Transverse colon (tissue), 4 donors: ENCODE measurements at regions not wholly inside any gene's neighbourhood (a gene's known extent, or its start where the extent isn't known, plus 50 kb on each side); places are given as distances from the start of the nearest gene placed in this dataset.
A peak's percentile ranks its signal among the peaks of the same experiment; 100 is the strongest.
"Not testable (repeated sequence)": the region's sequence is repeated elsewhere in the genome, so short reads cannot be mapped to it uniquely, and the experiment has no call there.

Source experiments
- DNase-seq: peaks from one replicate; pipeline ENCODE4 v3.0.0-alpha.2; 2019
- H3K27ac ChIP-seq, 4 donors: fragments of 200-600 bp; sonication (generic); 2 replicates each; pipeline ENCODE4 v1.5.1; 2016 to 2018; ENCODE audit warnings: inconsistent platforms in 4 of 4
- H3K27me3 ChIP-seq: fragments of 200-600 bp; sonication (generic); 2 replicates; pipeline ENCODE4 v1.5.1; 2017; ENCODE audit warnings: inconsistent platforms
- H3K36me3 ChIP-seq, 4 donors: fragments of 200-600 bp; sonication (generic); 2 replicates each; pipeline ENCODE4 v1.5.1; 2017 to 2019; ENCODE audit warnings: inconsistent platforms in 4 of 4
- H3K4me1 ChIP-seq, 4 donors: fragments of 200-600 bp; sonication (generic); 2 replicates each; pipeline ENCODE4 v1.5.1; 2017 to 2020; ENCODE audit warnings: inconsistent platforms in 4 of 4
- H3K4me3 ChIP-seq, 4 donors: fragments of 200-600 bp; sonication (generic); 1 replicate in 1 of 4; 2 replicates in 3 of 4; pipeline versions ENCODE4 v1.5.1 to v1.6.1; 2017 to 2019; ENCODE audit warnings: inconsistent platforms in 4 of 4
- H3K9me3 ChIP-seq, 2 donors: fragments of 200-600 bp; sonication (generic); 2 replicates each; pipeline ENCODE4 v1.5.1; 2017 to 2019; ENCODE audit warnings: inconsistent platforms in 2 of 2
- EP300 ChIP-seq: sonication (generic); formaldehyde crosslinking; IDR thresholded peaks from one replicate; pipeline ENCODE4 v1.6.1; 2017; ENCODE audit warnings: antibody characterized with exemption, low read depth
- POLR2A ChIP-seq: fragments of 450-650 bp; IDR thresholded peaks from one replicate; pipeline ENCODE4 v1.6.1; 2016; ENCODE audit warnings: antibody characterized with exemption, mild to moderate bottlenecking, moderate library complexity
- POLR2AphosphoS5 ChIP-seq, 3 donors: sonication (generic); formaldehyde crosslinking; IDR thresholded peaks; one replicate each; pipeline ENCODE4 v1.6.1; 2016; ENCODE audit warnings: antibody characterized with exemption in 3 of 3
- WGBS, 2 donors: methylation state at CpG; one replicate each; pipeline ENCODE4 v1.1.5; 2018; ENCODE audit warnings: low coverage in 1 of 2; 5-methylcytosine and 5-hydroxymethylcytosine counted together
- in situ Hi-C, 4 donors: fragments of 200-750 bp; cut with MboI; loops; one replicate each; pipeline versions ENCODE4 v1.15.0 to v1.15.1; 2017; ENCODE audit warnings: low sequenced_read_pairs in 3 of 4, low pct_ligation_motif_present in 1 of 4, low pct_unique_long_range_greater_than_20kb in 1 of 4
- intact Hi-C: fragments of 100-400 bp; cut with DNase I; formaldehyde crosslinking; loops from one replicate; pipeline ENCODE4 v1.15.1; 2023; ENCODE audit warnings: low total_unique reads
- TF ChIP-seq, protein P1 (sequence below), 5 experiments: fragments of 200-600 bp in 3 of 5; fragments of 450-650 bp in 2 of 5; sonication (generic) in 3 of 5; IDR thresholded peaks; 1 replicate in 2 of 5; 2 replicates in 3 of 5; pipeline ENCODE4 v1.5.1; 2016 to 2017; ENCODE audit warnings: antibody characterized with exemption in 5 of 5, inconsistent platforms in 3 of 5, mild to moderate bottlenecking in 2 of 5, moderate library complexity in 1 of 5

DNA sequence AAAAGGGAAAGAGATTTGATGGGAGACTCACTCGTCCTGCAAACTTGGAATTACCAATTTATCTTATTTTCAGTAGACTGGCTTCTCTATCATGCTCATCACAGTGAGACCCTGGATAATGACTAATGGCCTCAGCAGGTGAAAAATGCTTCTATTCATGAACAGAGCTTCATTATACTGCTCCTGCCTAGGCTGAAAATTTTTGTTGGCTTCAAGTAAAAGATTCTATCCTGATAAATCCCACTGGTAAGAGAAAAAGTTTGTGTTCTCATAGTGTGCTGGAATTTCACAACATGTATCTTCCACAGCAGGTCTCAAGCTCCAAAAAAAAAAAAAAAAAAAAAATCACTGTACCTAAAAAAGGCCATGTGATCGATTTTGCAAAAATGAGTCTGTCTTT is 329.3 kb upstream of the FZD8 start:
- no peak for DNase-seq
- Histone ChIP-seq H3K4me1 (no peaks in the 10 kb centered on the region), H3K9me3 (no peaks in the 10 kb centered on the region), H3K27me3 (no peaks in the 10 kb centered on the region), H3K27ac (no peak overlapping the region), H3K36me3 (no peaks in the 10 kb centered on the region), H3K4me3 (no peak overlapping the region)
- intact Hi-C loops = no loop called here
- 75 to 81% methylated on average over 2 of the region's 2 CpGs for WGBS, 2 donors
- TF ChIP-seq POLR2AphosphoS5 (IDR thresholded peaks at IDR 0.05) (no peak), POLR2A (no peak)
- TF ChIP-seq, protein P1, sequence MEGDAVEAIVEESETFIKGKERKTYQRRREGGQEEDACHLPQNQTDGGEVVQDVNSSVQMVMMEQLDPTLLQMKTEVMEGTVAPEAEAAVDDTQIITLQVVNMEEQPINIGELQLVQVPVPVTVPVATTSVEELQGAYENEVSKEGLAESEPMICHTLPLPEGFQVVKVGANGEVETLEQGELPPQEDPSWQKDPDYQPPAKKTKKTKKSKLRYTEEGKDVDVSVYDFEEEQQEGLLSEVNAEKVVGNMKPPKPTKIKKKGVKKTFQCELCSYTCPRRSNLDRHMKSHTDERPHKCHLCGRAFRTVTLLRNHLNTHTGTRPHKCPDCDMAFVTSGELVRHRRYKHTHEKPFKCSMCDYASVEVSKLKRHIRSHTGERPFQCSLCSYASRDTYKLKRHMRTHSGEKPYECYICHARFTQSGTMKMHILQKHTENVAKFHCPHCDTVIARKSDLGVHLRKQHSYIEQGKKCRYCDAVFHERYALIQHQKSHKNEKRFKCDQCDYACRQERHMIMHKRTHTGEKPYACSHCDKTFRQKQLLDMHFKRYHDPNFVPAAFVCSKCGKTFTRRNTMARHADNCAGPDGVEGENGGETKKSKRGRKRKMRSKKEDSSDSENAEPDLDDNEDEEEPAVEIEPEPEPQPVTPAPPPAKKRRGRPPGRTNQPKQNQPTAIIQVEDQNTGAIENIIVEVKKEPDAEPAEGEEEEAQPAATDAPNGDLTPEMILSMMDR (IDR thresholded peaks at IDR 0.05) = no peak
- in situ Hi-C loops = no loop called here

DNA sequence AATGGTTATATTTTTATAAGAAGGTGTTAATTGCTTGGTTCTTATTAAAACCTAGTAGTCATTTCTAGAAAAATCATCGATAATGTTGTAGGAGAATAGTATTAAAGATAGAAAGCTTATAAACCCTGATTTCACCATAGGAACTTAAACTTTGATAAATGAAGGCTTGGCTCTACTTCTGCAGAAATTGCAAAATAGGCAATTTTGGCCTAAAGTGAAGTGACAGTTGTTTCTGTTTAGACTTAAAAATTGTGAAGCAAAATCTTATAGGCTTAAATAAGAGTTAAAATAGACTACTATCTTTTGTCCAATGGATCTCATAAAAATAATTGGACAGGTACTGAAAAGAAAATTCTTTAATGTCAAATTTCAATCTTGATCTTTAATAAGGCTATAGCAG is 321.6 kb upstream of the FZD8 start:
- H3K36me3 ChIP-seq = no peaks in the 10 kb centered on the region
- in situ Hi-C loops = no loop called here
- 80 to 88% methylated on average over 1 of the region's 1 CpG for WGBS, 2 donors
- H3K27me3 ChIP-seq = no peaks in the 10 kb centered on the region
- peaks cover 0 to 7% (median 0%) of the 10 kb centered on the region in 4 donors for H3K4me1 ChIP-seq
- TF ChIP-seq EP300 = no peak
- TF ChIP-seq POLR2AphosphoS5 (IDR thresholded peaks at IDR 0.05) = no peak
- no peak for TF ChIP-seq POLR2A
- TF ChIP-seq, protein P1 (IDR thresholded peaks at IDR 0.05) = no peak
- intact Hi-C loops = no loop called here
- no peak overlapping the region for H3K4me3 ChIP-seq
- DNase-seq = no peak
- H3K27ac ChIP-seq = no peak overlapping the region
- H3K9me3 ChIP-seq = no peaks in the 10 kb centered on the region

DNA sequence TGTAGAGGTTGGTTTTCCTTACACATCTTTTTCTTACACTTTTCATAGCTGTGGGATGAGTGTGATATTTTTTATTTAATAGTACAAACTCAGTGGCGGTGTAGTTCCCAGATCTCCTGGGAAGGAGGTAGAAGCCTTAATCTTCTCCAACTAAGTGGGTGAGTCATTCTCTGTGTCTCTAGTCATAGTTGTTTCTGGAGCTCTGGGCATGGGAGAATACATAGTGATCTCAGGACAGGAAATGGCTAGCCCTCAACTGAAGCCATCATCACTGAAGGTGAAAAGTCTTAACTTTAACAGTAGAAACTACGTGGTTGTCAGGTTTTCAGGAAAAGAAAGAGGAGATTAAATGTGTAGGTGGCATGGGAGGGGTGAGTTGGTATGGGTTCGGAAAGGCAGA is 319.4 kb upstream of the FZD8 start:
- intact Hi-C loops = no loop called here
- no peak for TF ChIP-seq EP300
- no peak for TF ChIP-seq POLR2AphosphoS5 (IDR thresholded peaks at IDR 0.05)
- no peak for TF ChIP-seq POLR2A
- TF ChIP-seq, protein P1 (IDR thresholded peaks at IDR 0.05) = no peak
- 84 to 86% methylated on average over 3 of the region's 3 CpGs for WGBS, 2 donors
- no peak overlapping the region for H3K4me3 ChIP-seq
- peaks cover 0 to 7% (median 0%) of the 10 kb centered on the region in 4 donors for H3K4me1 ChIP-seq
- no peaks in the 10 kb centered on the region for H3K9me3 ChIP-seq
- H3K27ac ChIP-seq = no peak overlapping the region
- no peaks in the 10 kb centered on the region for H3K36me3 ChIP-seq
- no peaks in the 10 kb centered on the region for H3K27me3 ChIP-seq
- DNase-seq = no peak
- in situ Hi-C loops = no loop called here

DNA sequence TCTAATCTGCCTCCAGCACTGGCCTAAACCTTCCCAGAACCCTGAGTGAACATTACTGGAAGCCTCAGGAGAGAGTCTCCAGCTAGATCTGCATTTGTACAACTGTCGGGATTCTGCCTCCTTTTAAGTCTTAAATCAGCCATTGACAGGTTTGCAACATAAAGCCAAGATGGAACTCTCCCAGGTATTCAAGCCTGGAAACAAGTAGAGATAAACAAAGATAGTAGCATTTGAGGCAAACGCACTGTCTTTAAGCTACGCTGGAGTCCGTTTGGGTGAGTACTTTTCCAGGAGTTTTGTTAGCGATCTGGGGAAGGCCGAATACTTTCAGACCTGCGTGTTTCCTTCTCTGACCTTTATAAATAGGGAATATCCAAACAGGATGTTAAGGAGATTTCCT is 317.2 kb upstream of the FZD8 start:
- Histone ChIP-seq H3K36me3 (no peaks in the 10 kb centered on the region), H3K27ac (peak overlapping the region in 1 of 4 donors; percentile 8), H3K27me3 (no peaks in the 10 kb centered on the region), H3K4me1 (peaks cover 0 to 7% (median 0%) of the 10 kb centered on the region in 4 donors), H3K9me3 (no peaks in the 10 kb centered on the region), H3K4me3 (no peak overlapping the region)
- WGBS, 2 donors = 69 to 71% methylated on average over 7 of the region's 7 CpGs
- DNase-seq = no peak
- in situ Hi-C loops = no loop called here
- intact Hi-C loops = no loop called here
- TF ChIP-seq, protein P1 (IDR thresholded peaks at IDR 0.05) = no peak
- TF ChIP-seq POLR2AphosphoS5 (IDR thresholded peaks at IDR 0.05) (no peak), EP300 (no peak), POLR2A (no peak)

DNA sequence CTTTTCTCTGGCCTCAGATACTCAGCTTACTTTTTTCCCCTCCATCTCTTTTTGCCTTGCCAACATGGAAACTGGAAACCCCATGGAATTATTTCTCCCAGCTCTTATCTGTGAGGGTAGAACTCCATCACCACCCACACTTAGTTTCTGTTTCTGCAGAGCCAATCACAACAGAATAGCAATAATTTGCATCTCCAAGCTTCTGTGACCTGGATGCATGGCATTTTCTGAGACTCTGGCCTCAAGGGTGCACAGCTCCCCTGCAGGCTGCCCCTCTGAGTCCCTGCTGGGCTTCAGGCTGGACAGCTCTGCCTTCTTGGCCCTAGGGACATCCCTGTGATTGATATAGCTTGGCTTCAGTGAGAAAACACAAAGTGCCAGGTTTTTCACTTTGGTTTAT is 316.5 kb upstream of the FZD8 start:
- H3K9me3 ChIP-seq, in situ Hi-C loops, intact Hi-C loops: not testable (repeated sequence)

More for the DNA sequence above, 316.5 kb upstream of the FZD8 start:
- not testable (repeated sequence) for H3K4me3 ChIP-seq, H3K27ac ChIP-seq, H3K27me3 ChIP-seq, DNase-seq, H3K4me1 ChIP-seq, H3K36me3 ChIP-seq
